HG02678 (cell line): ENCODE measurements at regions not wholly inside any gene's neighbourhood (a gene's known extent, or its start where the extent isn't known, plus 50 kb on each side); places are given as distances from the start of the nearest gene placed in this dataset.

Experiments
- ATAC-seq: cut with Tn5 transposase; IDR thresholded peaks from one replicate; pipeline ENCODE4 v1.9.1; 2021; ENCODE audit warnings: mild to moderate bottlenecking, moderate library complexity; ENCODE audit not compliant: unreplicated experiment

DNA sequence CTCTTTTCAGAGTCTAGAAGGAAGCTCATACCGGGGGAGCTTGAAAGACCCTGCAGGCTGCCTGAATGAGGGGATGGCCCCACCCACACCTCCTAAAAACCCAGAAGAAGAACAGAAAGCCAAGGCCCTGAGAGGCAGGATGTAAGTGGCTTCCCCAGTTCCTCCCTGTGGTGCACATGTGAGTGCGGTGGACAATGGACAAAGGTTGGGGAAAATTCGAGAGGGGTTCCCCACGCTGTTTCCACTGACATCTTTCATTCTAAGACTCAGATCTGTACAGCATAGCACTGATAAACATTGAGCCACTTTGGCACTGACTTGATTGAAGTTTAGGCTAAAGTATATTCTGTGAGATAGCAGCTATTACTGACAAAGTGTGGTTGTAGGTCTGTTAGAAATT is 79.5 kb upstream of the UMPS start:
- ATAC-seq = peak; percentile 71

DNA sequence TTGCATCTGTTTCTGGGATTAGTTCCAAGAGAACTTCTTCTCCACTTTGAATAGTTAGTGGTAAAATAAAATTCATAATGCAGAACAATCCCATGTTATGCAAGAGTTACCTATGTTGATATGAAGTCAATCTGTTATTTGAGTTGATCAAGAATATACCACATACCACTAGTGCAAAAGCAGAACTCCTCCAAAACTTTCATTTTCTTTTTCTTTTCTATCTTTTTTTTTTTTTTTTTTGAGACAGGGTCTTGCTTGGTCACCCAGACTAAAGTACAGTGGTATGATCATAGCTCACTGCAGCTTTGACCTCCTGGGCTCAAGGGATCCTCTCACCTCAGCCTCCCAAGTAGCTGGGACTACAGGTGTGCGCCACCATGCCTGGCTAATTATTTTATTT is 78.8 kb upstream of the UMPS start:
- peak; percentile 25 for ATAC-seq

DNA sequence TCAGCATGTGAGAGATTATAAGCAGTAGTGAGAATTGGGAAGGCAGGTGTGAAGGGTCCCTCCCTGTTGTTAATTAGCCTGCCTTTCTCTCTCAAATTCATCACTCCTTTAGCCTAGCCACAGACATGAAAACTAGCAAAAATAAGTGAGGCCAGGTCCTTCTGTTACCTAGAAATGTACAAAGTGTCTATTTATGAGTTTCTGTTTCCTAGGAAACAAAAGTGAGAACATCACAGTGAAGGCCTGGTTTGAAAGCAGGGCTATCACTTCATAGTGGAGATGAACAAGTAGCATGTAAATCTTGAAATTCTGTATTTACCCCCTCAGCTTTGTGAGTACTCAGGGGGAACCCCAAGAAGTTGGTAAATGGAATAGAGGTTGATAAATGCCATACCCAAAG is 78.2 kb upstream of the UMPS start:
- peak; percentile 36 for ATAC-seq

DNA sequence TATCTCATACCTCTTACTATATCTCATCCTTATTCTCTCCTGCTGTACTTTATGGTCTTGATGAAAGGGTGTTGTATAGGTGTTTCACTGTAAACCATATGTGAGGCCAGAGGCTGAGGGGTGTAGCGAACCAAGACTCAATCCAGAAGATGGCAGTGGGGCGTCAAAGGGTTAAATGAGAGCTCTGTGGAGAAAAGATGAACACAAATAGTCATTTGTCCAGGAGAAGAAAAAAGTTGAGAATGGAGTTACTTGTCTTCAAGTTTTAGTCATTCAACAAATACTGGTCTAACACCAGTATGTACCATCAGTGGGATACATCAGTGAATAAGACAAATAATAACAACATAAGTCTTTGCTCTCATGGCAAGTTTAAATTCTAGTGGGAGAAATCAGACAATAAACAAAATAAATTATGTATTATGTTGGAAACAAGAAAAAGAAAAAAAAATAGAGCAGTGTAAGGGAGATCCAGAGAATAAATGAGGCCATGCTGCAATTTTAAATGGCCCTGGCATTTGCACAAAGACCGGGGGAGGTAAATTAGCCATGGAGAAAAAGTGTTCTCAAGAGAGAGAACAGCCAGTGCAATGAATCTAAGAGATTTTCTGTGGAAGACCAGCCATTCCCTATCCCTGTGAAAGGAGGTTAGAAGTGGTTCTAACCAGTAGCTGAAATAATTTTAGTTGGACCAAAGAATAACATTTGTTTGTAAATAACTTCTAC is 77.0 kb upstream of the UMPS start:
- no peak for ATAC-seq

DNA sequence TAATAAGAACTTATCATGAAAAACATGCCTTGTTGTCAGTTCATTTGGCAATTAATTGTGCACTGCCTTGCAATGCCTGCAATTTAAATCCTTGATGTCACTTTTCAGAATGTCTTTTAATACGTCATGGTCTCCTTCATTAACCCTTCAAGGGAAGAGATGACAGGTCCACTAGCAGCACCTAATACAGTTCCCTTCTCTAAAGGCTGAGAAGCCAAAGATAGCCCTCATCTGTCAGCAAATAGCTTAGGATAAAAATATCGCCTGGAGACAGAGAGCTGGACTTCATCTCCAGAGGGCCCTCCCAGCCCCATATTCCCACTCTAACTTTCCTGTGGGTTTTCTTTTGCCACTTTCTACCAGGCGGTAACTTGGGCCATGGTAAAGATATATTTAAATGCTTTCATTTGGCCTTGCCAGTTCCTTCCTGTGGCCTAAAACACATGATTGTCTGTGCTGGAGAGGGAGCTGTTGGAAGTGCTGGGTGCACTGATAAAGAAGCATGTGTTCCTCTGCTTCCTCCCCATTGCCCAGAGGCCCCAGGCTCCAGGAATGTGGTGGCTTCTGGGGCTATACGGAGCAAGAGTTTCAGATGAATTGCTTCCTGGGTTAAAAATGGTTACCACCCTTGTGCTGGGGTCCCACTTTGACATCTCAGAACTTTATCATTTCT is 76.3 kb upstream of the UMPS start:
- ATAC-seq = no peak

DNA sequence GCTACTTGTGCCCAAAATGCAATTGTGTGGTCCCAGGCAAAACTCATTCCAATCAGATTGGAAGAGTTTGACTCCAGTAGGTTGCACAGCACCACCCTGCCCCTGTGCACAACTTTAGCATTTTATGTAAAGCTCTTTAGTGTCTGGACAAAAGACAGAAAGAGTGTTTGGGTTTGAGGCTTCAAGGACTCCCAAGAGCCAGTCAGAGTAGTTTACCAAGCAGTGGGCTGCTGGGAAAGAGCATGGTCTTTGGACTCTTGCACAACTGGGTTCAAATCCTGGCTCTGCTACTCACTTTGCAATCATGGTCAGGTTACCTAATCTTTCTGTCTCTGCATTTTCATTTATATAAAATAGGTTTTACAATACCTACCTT is 75.8 kb upstream of the UMPS start:
- ATAC-seq = no peak

DNA sequence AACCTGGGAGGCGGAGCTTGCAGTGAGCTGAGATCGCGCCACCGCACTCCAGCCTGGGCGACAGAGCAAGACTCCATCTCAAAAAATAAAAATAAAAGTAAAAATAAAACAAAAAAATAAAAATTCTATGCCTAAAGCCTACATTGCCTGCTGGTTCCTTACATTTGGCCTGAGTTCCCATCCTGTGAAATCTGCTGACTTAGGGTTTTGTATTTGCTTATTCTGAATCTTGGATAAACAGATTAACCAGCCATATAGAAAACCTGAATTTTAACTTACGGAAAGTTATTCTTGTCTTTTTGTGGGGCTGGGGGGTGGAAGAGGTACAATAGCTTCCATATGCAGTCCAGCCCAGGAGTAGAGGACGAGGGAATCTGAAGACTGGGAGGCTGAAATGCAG is 73.7 kb upstream of the UMPS start:
- ATAC-seq = no peak

DNA sequence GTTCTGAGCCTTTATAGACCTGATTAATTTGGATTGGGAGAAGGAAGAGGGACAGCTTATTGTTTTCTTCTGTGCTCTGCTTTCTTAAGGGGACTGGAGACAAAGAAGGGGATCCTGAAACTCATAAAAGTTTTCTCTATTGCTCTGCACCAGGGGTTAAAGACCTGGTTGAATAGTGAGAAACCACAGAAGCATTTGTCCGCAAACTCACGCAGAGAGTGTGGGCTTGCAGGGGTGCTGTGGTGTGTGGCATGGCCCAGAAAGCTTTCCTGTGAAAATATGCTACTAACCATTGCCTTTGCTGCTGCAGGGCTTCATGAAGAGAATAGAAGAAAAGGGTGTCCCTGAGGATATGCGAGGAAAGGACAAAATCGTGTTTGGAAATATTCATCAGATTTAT is 73.1 kb upstream of the UMPS start:
- ATAC-seq = no peak

DNA sequence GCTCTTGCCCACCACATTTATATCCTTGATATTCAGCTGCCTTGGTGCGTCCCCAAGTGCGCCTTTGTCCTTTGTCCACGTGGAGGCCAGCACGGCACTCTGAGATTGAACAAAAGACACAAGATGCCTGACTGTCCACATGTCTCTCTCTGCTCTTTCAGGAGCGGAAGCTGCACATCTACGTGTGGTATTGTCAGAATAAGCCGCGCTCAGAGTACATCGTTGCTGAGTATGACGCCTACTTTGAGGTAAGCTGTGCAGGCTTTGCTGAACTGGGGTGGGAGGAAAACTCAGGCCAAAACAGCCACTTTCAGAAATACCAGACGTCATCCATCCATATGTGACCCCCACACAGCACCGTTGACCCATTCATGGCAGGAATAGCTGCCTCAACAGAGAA is 72.0 kb upstream of the UMPS start:
- no peak for ATAC-seq

DNA sequence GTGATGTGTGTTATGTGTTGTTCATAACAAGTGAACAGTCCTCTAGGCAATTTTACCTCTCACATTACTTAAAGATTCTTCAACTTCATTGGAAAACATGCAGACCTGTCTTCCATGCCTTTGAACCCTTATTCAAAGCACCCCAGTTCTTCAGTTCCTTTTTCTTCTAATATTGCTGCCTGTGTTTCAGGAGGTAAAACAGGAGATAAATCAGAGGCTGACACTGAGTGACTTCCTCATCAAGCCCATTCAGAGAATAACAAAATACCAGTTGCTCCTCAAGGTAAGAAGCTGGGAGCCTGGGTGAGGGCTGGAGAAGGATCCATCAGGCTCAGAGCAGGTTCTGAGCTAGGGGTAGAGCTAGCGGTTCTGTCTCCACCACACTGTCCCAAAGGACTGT is 71.1 kb upstream of the UMPS start:
- no peak for ATAC-seq

DNA sequence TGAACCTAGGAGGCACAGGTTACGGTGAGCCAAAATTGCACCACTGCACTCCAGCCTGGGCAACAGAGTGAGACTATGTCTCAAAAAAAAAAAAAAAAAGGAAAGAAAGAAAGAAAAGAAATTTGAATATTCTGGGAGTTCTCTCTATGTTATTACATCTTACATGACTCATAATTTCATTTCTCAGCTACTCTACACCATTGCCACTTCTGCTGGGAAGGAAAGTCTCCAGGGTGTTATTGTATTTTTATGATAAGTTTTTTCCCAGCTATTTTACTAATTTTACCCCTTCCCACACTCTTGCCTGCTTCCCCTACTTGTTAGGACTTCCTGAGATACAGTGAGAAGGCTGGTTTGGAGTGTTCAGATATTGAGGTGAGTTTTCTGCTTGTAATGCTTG is 69.7 kb upstream of the UMPS start:
- ATAC-seq = no peak

DNA sequence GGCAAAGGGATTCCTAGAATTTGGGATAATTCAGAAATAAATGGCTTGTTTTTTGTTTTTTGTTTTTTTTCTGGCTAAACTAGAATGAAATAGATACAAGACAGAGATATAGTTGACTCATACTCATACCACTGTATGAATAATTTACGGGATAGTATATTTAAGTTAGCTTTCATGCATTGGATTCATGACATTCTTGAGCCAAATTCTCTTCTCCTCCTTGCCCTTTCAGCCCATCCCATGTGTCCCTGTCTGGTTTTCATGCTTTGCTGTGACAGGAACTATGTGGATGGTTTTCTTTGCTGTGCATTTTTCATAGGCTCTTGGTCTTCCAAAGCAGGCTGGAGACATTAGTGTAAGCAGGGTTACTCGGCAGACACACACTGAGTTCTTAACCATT is 66.6 kb upstream of the UMPS start:
- ATAC-seq = no peak

DNA sequence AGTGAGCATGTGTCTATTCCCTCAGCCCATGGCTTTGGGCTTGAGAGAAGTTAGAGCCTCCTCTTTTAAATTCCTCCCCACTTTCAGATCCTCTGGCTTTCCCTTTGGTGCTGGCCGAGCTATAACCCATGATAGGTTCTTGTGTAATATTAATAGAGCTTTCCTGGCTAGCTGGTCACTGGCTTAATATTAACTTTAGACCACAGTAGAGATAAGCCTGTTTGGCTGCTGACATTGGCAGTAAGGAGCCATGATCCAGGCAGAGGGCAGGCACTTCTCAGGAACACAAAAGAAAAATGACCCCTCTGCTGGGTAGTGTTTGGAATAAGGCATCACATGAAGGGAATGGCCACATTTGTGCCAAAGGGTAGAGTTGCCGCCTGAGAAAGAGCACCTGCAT is 65.4 kb upstream of the UMPS start:
- no peak for ATAC-seq

DNA sequence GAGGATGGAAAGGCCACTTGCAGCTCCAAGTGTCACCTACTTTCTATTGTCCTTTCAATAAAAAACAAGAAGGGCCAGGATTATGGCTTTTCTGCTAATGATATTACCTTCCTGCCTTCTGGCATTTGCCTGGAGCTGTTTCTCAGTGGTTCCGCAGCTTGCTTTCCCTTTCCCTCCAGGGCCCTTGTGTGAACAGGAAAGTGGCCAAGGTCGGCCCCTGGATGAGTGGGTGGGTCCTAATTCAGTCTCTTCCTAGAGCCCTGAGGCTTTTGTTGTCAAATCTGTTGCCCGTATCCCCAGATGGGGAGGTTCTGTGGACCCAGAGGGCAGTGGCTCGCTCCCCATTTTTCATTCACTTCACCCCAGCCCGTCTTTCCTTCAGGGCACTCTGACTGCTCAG is 64.2 kb upstream of the UMPS start:
- ATAC-seq = no peak

DNA sequence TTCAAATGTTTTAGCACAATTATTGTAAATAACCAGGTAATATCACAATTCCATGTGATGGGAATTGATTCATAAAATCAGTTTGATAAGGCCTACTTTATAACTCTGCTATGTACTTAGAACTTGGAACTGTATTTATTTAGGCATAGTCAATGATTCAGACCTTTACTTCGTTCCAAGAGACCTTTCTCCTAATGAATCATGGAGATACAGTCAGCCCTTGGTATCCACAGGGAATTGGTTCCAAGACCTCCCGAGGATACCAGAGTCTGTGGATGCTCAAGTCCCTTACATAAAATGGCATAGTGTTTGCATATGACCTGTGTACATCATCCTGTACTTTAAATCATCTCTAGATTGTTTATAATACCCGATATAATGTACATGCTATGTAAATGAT is 60.8 kb upstream of the UMPS start:
- no peak for ATAC-seq

DNA sequence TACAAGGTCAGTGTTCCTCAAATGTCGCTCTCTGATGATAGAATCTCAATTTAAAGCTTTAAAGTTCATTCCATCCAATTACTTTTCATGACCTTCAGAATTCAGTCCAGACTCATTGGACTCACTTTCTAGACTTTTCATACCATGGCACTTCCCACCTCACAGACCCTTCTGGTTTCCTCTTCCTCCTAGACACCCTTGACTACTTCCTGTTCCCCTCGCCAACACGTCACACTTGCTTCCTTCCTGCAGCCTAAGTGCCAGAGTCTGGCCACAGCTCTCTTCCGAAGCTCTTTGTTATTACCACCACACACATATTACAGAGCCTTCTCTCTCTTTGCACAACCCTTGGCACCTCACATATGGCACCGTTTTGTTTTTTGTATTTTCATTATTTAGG is 59.1 kb upstream of the UMPS start:
- no peak for ATAC-seq

DNA sequence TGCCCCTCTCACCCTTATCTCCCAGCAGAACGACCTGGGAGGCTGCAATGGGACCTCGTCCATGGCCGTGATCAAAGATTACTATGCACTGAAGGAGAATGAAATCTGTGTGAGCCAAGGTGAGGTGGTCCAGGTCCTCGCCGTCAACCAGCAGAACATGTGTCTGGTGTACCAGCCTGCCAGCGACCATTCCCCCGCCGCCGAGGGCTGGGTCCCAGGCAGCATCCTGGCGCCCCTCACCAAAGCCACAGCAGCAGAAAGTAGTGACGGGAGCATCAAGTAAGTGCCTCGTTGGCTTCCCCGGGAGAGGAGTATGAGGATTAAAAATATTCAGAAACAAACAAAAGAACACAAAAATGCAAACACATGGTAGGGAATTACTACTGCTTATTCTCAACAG is 55.9 kb upstream of the UMPS start:
- ATAC-seq = no peak

DNA sequence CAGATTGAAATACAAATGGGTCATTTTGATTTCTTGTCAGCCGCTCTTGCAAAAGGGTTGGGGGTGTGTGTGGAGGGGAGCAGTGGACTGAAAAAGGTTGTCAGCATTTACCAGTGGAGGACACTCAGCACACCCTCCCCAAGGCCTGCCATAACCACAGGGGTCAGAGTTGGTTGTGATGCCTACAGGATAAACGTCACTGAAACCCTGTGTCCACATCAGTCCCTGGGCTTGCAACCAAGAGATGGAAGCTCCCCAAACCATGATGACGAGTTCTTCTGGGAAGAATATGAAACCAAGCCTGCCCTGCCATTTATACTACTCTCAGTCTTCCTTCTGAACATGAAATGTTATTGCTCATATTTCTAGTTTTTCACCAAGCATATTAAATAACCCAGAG is 54.0 kb upstream of the UMPS start:
- ATAC-seq = no peak

DNA sequence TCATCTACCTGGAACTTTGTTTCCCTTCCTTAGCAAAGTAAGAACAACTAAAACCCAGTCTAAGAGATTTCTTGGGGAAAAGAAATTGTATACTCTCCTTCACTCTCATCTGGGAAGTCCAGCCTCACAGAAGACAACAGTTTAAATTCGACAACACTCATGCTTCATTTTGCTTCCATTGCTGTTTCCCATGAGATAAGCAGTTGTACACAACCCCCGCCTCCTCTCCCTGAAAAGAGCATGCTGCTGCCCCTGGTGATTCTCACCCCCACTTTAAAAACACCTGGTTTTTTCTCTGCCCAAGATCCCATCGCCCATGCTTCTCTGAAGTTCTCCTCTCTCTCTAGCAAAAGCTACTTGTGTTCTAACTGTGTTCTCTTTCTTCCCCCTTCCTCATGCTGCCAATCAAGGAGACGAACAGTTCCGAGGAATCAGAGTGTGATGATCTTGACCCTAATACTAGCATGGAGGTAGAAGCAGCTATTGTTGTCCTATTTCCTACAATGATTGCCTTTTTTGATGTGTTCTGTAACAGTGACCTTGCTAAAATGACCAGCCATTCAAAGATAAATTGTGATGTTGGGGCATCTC is 51.1 kb upstream of the UMPS start:
- no peak for ATAC-seq
